H1 (cell line): ENCODE measurements at regions not wholly inside any gene's neighbourhood (a gene's known extent, or its start where the extent isn't known, plus 50 kb on each side); places are given as distances from the start of the nearest gene placed in this dataset.

Experiments used
- GTF2F1 ChIP-seq: IDR thresholded peaks from 2 replicates; pipeline ENCODE4 v1.6.1; 2012; ENCODE audit warnings: low read depth, low read length, improper control_type of control experiment, borderline replicate concordance
- SAP30 ChIP-seq: fragments of 300-600 bp; sonication (generic); IDR thresholded peaks from 2 replicates; pipeline ENCODE4 v1.7.1; 2012; ENCODE audit warnings: low read length, moderate library complexity, mild to moderate bottlenecking, inconsistent platforms; ENCODE audit not compliant: insufficient read depth, insufficient replicate concordance
- SP4 ChIP-seq: IDR thresholded peaks from 2 replicates; pipeline ENCODE4 v1.6.1; 2012; ENCODE audit warnings: low read length, inconsistent platforms
- TAF1 ChIP-seq: IDR thresholded peaks from 2 replicates; pipeline ENCODE4 v1.6.1; 2011; ENCODE audit warnings: mild to moderate bottlenecking, low read depth, low read length
- TEAD4 ChIP-seq: IDR thresholded peaks from 2 replicates; pipeline ENCODE4 v1.6.1; 2012; ENCODE audit warnings: low read depth, low read length, inconsistent platforms, mixed read lengths
- ZNF274 ChIP-seq: IDR thresholded peaks from 2 replicates; pipeline ENCODE4 v1.7.0; 2012; ENCODE audit warnings: low read length, borderline replicate concordance; ENCODE audit errors: extremely low read depth

DNA sequence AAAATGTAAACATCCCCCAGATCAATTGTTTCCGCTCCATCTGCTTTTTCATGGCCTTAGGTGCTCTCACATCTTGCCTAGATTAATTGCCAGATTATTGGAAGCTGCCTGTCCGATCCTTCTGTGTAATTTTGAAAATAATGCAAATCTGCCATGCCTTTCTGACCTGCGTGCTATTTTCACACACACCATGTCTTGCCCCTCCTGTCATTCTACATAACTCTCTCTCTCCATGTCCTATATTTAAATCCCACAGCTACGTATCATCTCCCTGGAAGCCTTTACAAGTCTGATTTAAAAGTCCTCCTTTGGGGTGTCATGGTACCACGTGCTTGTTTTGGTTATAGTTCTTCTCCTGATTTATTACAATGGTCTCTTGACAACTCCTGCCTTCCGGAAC, 247.6 kb upstream of the ELAVL2 start (continued):
- no peak for TF ChIP-seq GTF2F1
- TF ChIP-seq SP4, result no peak
- TF ChIP-seq TEAD4, result no peak
- TF ChIP-seq TAF1, result no peak
- no peak for TF ChIP-seq SAP30
- no peak for TF ChIP-seq ZNF274
